SK-N-SH (cell line): ENCODE measurements at regions not wholly inside any gene's neighbourhood (a gene's known extent, or its start where the extent isn't known, plus 50 kb on each side); places are given as distances from the start of the nearest gene placed in this dataset.

Experiments
- CTCF ChIP-seq: fragments of 200-600 bp; sonication (generic); IDR thresholded peaks from 2 replicates; pipeline ENCODE4 v1.6.1; 2017; ENCODE audit warnings: antibody characterized with exemption, mild to moderate bottlenecking, moderate library complexity
- EP300 ChIP-seq, 2 experiments: IDR thresholded peaks; 2 replicates each; pipeline versions ENCODE4 v1.4.0 to v1.6.1; 2012; ENCODE audit warnings: borderline replicate concordance in 1 of 2, low read depth in 1 of 2, low read length in 1 of 2
- JUND ChIP-seq: IDR thresholded peaks from 2 replicates; pipeline ENCODE4 v1.4.0; 2012
- MXI1 ChIP-seq: IDR thresholded peaks from 2 replicates; pipeline ENCODE4 v1.6.1; 2012; ENCODE audit warnings: mild to moderate bottlenecking, low read depth, low read length, improper control_type of control experiment
- POLR2AphosphoS5 ChIP-seq: IDR thresholded peaks from 2 replicates; pipeline ENCODE4 v1.6.1; 2012; ENCODE audit warnings: low read depth, low read length
- RCOR1 ChIP-seq: fragments of 150-350 bp; IDR thresholded peaks from 2 replicates; pipeline ENCODE4 v1.6.1; 2017; ENCODE audit warnings: antibody characterized with exemption, low read length
- RFX5 ChIP-seq: IDR thresholded peaks from 2 replicates; pipeline ENCODE4 v1.6.1; 2012; ENCODE audit warnings: mild to moderate bottlenecking, improper control_type of control experiment, low read length
- TCF12 ChIP-seq: IDR thresholded peaks from 2 replicates; pipeline ENCODE4 v1.4.0; 2012
- USF2 ChIP-seq: fragments of 150-350 bp; IDR thresholded peaks from 2 replicates; pipeline ENCODE4 v1.6.1; 2017; ENCODE audit warnings: antibody characterized with exemption, low read length, low read depth, borderline replicate concordance

- no peak for TF ChIP-seq JUND
- no peak for TF ChIP-seq POLR2AphosphoS5
- TF ChIP-seq TCF12, result no peak
- TF ChIP-seq USF2, result no peak
- no peak for TF ChIP-seq RCOR1
- no peak for TF ChIP-seq EP300 (IDR thresholded peaks at IDR 0.05; ENCODE audit: borderline replicate concordance in 1 of 2, low read depth in 1 of 2, low read length in 1 of 2)
- no peak for TF ChIP-seq CTCF
- no peak for TF ChIP-seq RFX5
- TF ChIP-seq MXI1, result no peak
These were observed 210.9 kb upstream of the TBX18 start for GRCh38 chr6:84975316-84975715.
